GM23248 (cell line): ENCODE measurements at regions not wholly inside any gene's neighbourhood (a gene's known extent, or its start where the extent isn't known, plus 50 kb on each side); places are given as distances from the start of the nearest gene placed in this dataset.

Source experiments
- EZH2 ChIP-seq: fragments of 200-600 bp; sonication (generic); IDR thresholded peaks from 2 replicates; pipeline ENCODE4 v1.6.1; 2018; ENCODE audit warnings: antibody characterized with exemption, mild to moderate bottlenecking; ENCODE audit not compliant: insufficient read depth, poor library complexity, severe bottlenecking
- EZH2phosphoT487 ChIP-seq: fragments of 200-600 bp; sonication (generic); IDR thresholded peaks from 2 replicates; pipeline ENCODE4 v1.6.1; 2018; ENCODE audit warnings: antibody characterized with exemption, moderate library complexity, mild to moderate bottlenecking, low read depth; ENCODE audit not compliant: insufficient read depth

DNA sequence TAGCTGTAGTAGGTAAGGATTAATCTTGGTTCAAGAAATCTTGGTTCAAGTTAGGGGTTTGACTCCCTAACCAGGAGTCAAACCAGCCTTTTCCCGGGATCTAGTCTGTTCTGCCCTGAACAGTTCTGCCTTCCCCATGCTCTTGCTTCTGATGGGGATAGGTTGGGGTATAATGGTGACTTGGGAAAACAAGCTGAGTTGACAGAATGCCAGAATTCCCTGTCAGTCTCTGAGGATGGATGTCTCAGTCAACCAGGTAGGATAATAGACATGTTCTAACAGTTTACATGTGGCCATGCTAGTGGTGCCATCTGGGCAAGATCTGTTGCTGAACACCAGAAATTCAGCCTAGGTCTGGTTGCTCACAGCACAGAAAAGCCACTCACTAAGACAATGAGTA, 51.4 kb downstream of the RAB40AL start:
- no peak for TF ChIP-seq EZH2
- TF ChIP-seq EZH2phosphoT487, result no peak
